Tibial artery (tissue), 4 donors: ENCODE measurements at regions not wholly inside any gene's neighbourhood (a gene's known extent, or its start where the extent isn't known, plus 50 kb on each side); places are given as distances from the start of the nearest gene placed in this dataset.
"Not testable (repeated sequence)": the region's sequence is repeated elsewhere in the genome, so short reads cannot be mapped to it uniquely, and the experiment has no call there.

ENCODE experiments used
- DNase-seq, 2 donors: peaks; one replicate each; pipeline ENCODE4 v3.0.0-alpha.2; 2019
- H3K27ac ChIP-seq, 2 donors: fragments of 200-600 bp; sonication (generic) in 1 of 2; 1 replicate in 1 of 2; 2 replicates in 1 of 2; pipeline ENCODE4 v1.5.1; 2018 to 2019; ENCODE audit warnings: mild to moderate bottlenecking in 1 of 2
- H3K27me3 ChIP-seq, 2 donors: fragments of 200-600 bp; sonication (generic) in 1 of 2; one replicate each; pipeline versions ENCODE4 v1.5.1 to v1.6.0; 2016 to 2019
- H3K36me3 ChIP-seq, 3 donors: fragments of 200-600 bp; sonication (generic) in 2 of 3; one replicate each; pipeline ENCODE4 v1.5.1; 2016 to 2019; ENCODE audit warnings: mild to moderate bottlenecking in 2 of 3
- H3K4me1 ChIP-seq, 4 donors: fragments of 200-600 bp; sonication (generic) in 2 of 4; 1 replicate in 3 of 4; 2 replicates in 1 of 4; pipeline ENCODE4 v1.5.1; 2016 to 2019
- H3K4me3 ChIP-seq, 2 donors: fragments of 200-600 bp; sonication (generic) in 1 of 2; 1 replicate in 1 of 2; 2 replicates in 1 of 2; pipeline ENCODE4 v1.5.1; 2018 to 2019; ENCODE audit warnings: mild to moderate bottlenecking in 2 of 2
- H3K9me3 ChIP-seq, 3 donors: fragments of 200-600 bp; sonication (generic) in 1 of 3; one replicate each; pipeline ENCODE4 v1.5.1; 2016 to 2019
- CTCF ChIP-seq, 2 experiments: fragments of 200-600 bp in 1 of 2; fragments of 450-650 bp in 1 of 2; IDR thresholded peaks; one replicate each; pipeline ENCODE4 v1.5.1; 2017 to 2019; ENCODE audit warnings: antibody characterized with exemption in 2 of 2, mild to moderate bottlenecking in 1 of 2, moderate library complexity in 1 of 2
- intact Hi-C: fragments of 100-400 bp; cut with DNase I; formaldehyde crosslinking; loops from one replicate; pipeline ENCODE4 v1.15.0; 2023; ENCODE audit warnings: low total_unique reads

- H3K27ac ChIP-seq, H3K4me3 ChIP-seq, H3K36me3 ChIP-seq, H3K9me3 ChIP-seq, intact Hi-C loops, H3K27me3 ChIP-seq, DNase-seq, H3K4me1 ChIP-seq: not testable (repeated sequence)
Observed at GRCh38 chr1:219863816-219864215, 64.5 kb downstream of the SLC30A10 start.

GRCh38 chr1:219862366-219862765 lies 66.0 kb downstream of the SLC30A10 start:
- no peaks in the 10 kb centered on the region for H3K27me3 ChIP-seq
- H3K36me3 ChIP-seq: no peaks in the 10 kb centered on the region
- no peaks in the 10 kb centered on the region for H3K9me3 ChIP-seq
- H3K27ac ChIP-seq: no peak overlapping the region
- intact Hi-C loops: no loop called here
- H3K4me1 ChIP-seq: no peaks in the 10 kb centered on the region
- no peak for DNase-seq
- TF ChIP-seq CTCF (IDR thresholded peaks at IDR 0.05): no peak
- H3K4me3 ChIP-seq: no peak overlapping the region

- Histone ChIP-seq H3K27me3 (no peaks in the 10 kb centered on the region), H3K9me3 (no peaks in the 10 kb centered on the region), H3K4me1 (no peaks in the 10 kb centered on the region), H3K36me3 (no peaks in the 10 kb centered on the region), H3K4me3 (no peak overlapping the region), H3K27ac (no peak overlapping the region)
- no peak for DNase-seq
- intact Hi-C loops: no loop called here
- TF ChIP-seq CTCF (IDR thresholded peaks at IDR 0.05): no peak
Observed at GRCh38 chr1:219858980-219859379, 69.4 kb downstream of the SLC30A10 start.

GRCh38 chr1:219847215-219847855 lies 81.0 kb downstream of the SLC30A10 start:
- H3K4me1 ChIP-seq: no peaks in the 10 kb centered on the region
- DNase-seq: no peak
- H3K9me3 ChIP-seq: peaks cover 0 to 6% (median 0%) of the 10 kb centered on the region in 3 donors
- no peak overlapping the region for H3K4me3 ChIP-seq
- no peaks in the 10 kb centered on the region for H3K27me3 ChIP-seq
- H3K36me3 ChIP-seq: no peaks in the 10 kb centered on the region
- intact Hi-C loops: no loop called here
- TF ChIP-seq CTCF (IDR thresholded peaks at IDR 0.05): no peak
- no peak overlapping the region for H3K27ac ChIP-seq

- H3K27me3 ChIP-seq, H3K36me3 ChIP-seq, H3K4me1 ChIP-seq, H3K4me3 ChIP-seq, intact Hi-C loops, DNase-seq, H3K9me3 ChIP-seq, H3K27ac ChIP-seq: not testable (repeated sequence)
Observed at GRCh38 chr1:219839595-219839994, 88.8 kb downstream of the SLC30A10 start.

GRCh38 chr1:219837994-219838294 lies 90.4 kb downstream of the SLC30A10 start:
- DNase-seq: no peak
- no peaks in the 10 kb centered on the region for H3K4me1 ChIP-seq
- no peaks in the 10 kb centered on the region for H3K9me3 ChIP-seq
- no peak overlapping the region for H3K4me3 ChIP-seq
- no peaks in the 10 kb centered on the region for H3K27me3 ChIP-seq
- H3K27ac ChIP-seq: no peak overlapping the region
- intact Hi-C loops: no loop called here
- no peaks in the 10 kb centered on the region for H3K36me3 ChIP-seq
- TF ChIP-seq CTCF (IDR thresholded peaks at IDR 0.05): no peak
